NCI-H2029 treated with DMSO at 0.1 percent for 48 hours (cell line): ENCODE measurements at regions not wholly inside any gene's neighbourhood (a gene's known extent, or its start where the extent isn't known, plus 50 kb on each side); places are given as distances from the start of the nearest gene placed in this dataset.

Source experiments
- DNase-seq: peaks from one replicate; lab custom pipeline; 2025; lab: John Stamatoyannopoulos, UW

- DNase-seq: no peak
Observed at GRCh38 chr11:27287205-27287604, 75.8 kb downstream of the CCDC34 start.

- DNase-seq: no peak
Observed at GRCh38 chr11:27285761-27286160, 77.3 kb downstream of the CCDC34 start.

- DNase-seq: no peak
Observed at GRCh38 chr11:27282806-27283205, 80.2 kb downstream of the CCDC34 start.

DNA sequence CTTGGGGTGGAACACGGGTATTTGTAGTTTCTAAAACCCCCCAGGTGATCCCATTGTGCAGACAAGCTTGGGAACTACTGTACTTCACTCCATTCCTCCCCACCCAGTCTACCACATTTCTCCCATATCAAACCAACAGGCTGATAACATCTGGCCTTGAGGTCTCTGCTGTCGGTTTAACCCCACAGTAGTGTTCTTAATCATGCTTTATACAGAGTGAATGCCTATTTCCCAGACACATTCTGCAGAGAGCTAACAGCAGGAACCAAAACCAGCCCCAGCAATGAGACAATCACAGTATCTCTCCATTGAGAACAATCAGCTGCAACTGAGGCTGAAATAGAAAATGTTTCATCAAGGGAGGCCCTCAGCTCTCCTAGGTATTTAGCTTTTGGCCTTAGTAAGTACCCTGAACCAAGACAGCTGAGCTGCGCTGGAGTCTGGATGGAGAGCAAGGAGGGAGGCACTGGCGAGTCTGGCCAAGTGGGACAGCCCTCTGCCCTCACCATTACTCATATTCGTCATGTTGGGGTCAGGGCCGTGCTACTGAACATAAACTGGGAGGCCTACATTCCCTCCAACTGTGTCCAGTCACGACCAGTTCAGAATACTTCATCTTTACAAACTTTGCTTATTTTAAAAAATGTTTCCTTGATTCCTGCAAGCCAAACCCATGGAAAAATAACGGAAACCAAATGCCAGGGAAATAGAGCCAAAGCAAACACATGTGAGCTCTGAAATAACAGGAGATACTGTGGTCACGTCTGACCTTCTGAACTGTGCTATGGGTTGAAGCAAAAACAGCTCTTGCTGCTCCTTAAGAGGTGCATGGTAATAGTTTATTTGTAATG is 81.0 kb downstream of the CCDC34 start:
- DNase-seq: no peak

DNA sequence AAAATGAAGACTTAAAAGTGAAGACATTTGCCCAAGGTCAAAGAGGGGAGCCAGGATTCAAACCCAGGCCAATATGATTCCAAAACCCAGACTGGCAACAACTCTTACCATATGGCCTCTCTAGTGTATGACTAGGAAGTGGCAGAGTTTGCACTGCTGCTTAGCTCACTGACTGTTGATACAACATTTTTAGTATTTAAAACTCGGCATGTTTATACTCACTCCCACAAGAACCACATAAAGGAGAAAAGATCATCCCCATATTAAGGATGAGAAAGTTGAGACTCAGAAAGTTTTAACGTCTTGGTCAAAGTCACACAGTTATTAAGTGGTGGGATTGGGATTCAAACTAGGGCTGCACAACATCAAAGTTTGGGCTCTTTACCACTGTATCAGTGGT is 81.7 kb downstream of the CCDC34 start:
- no peak for DNase-seq

DNA sequence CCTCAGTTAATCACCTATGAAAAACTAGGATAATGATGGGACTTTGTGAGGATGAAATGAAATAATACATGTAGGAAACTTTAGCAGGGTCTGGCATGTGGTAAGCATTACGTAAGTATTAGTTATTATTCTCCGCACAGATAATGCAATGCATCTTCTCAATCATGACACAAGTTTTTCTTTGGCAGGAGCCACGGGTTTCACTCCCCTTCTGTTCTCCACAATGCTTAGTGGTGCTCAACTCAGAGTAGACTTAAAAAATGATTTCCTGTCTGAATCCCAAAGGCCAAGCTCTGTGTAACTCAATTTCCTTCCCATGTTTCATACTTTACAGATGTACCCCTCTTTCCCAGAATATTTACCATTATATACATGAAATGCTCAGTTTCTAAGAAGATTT is 82.9 kb downstream of the CCDC34 start:
- DNase-seq: no peak

- DNase-seq: no peak
Observed at GRCh38 chr11:27279460-27279859, 83.6 kb downstream of the CCDC34 start.

DNA sequence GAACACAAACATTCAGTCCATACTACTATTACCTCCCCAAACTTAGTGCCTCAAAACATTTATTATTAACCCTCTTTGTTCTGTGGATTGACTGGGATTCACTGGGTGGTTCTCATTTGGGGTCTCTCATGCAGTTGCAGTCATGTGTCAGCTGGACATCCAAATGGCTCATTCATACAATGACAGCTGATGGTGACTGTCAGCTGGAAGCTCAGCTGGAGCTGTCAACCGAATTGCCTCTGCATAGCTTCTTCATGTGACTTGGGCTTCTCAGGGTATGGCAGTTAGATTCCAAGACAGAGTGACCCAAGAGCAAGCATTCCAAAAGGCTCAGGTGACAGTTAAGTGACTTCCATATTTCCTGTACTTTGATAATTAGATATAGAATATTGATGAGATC is 85.2 kb downstream of the CCDC34 start:
- DNase-seq: no peak

DNA sequence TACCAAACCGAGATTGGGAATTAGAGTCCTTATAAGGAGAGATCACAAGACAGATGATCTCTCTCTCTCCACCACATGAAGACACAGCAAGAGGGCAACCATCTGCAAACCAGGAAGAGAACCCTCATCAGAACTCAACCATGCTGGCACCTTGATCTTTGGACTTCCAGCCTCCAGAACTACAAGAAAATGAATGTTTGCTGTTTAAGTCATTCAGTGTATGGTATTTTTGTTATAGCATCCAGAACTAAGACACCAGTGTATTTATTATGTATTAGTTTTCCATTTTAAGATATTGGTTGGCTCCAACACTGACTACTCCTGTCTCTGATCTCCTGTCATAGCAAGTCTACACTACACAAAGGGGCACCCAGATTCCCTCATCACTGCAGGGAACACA is 86.9 kb downstream of the CCDC34 start:
- no peak for DNase-seq

DNA sequence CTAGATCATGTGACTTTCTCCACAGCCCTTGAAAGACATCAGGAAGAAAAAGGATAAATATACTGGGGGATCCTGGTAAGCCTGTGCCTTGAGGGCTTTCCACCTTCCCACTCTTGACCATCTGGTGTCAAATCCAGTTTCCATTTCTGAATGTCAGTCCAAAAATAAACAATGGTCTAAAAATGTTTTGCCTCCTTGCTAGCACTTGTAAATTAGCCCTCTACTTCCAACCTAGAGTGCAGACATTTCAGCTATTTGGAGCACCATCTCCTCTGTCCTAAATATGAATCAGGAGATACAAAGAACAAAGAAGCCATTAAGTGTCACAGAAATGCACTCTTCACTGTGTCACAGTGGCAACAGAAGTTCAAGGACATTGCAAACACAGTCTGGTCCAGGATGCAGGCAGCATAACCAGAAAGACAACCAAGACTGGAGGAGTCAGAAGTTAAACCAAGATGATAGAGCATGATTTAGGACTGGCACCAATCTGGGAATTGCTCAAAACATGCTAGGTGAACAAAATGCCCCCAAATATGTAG is 88.1 kb downstream of the CCDC34 start:
- DNase-seq: no peak

DNA sequence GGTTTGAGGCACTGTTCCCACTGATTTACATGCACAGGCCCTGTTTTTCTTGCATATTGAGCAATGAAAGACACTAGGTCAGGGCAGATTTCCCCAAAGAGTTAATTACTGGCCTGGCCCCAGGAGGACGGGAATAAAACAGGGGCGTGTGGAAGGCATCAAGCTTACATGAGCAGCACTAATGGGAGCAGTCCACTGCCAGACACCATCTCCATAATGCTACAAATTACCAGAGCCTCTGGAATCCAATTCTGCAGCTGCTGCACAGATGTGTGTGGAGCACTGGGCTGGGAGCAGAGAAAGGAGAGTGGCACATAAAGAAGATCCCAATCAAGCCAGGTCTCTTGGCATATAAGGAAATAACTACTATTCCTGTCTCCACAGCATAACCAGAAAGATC is 96.9 kb downstream of the CCDC34 start:
- no peak for DNase-seq

GRCh38 chr11:27263986-27264385 is 99.0 kb downstream of the CCDC34 start:
- no peak for DNase-seq

- DNase-seq: no peak
Observed at GRCh38 chr11:27263046-27263445, 100.0 kb downstream of the CCDC34 start.

DNA sequence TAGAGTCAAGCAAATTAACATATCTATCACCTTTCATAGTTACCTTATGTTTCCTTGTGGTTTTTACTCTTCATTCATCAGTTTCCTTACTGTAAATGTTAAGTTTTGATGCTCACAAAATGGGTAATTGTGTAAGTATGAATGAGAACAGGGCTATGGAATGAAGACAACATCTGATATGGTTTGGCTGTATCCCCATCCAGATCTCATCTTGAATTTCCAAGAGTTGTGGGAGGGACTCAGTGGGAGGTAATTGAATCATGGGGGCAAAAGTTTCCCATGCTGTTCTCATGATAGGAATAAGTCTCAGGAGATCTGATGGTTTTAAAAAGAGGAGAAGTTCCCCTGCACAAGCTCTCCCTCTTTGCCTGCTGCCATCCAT is 107.6 kb downstream of the CCDC34 start:
- DNase-seq: no peak

DNA sequence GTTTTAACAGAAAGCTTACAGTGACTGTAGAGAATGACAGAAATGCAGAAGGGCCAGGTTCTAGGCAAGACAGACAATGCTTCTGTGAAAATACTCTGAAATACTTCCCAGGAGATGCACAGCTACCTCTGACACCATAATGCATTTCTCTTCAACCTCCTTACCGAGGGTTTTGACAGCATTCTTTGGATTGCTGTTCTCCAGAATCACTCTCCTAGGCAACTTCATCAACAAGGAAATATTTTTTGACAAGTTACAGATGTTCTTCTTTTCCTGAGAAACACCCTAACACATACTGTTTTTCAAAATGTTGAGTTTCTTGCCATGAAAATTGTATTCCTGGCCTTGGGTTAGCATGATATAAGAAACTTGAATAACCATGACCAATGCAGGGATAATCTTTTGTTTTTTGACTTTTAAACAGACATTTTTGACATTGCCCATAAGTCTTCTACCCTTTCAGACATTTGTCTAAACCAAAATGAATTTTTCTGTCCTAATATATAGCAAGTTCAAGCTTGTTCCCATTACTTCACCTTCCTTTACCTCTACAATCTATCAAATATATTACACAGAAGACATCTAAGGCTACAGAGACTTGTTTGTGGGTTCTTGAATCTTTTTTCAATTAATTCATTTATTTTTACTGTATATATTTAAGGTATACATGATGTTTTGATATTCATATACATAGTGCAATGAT is 108.1 kb downstream of the CCDC34 start:
- DNase-seq: no peak

DNA sequence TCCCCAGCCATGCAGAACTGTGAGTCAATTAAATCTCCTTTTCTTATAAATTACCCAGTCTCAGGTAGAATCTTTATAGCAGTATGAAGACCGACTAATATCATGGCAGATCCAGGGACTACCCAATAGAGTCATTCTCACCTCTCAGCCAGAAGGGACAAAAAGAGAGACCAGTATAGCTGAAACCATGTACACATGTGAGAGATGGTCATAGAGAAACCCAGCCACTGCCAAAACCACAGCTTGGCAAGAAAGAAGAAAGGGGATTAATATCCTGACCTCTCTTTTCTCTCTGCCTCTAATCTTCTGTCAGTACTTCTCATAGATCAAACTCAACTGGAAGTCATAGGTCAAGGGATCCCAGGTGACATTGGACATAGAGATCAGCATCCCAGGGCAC is 109.8 kb downstream of the CCDC34 start:
- no peak for DNase-seq

- DNase-seq: no peak
Observed at GRCh38 chr11:27250867-27251665, 111.9 kb downstream of the CCDC34 start.

GRCh38 chr11:27248576-27249509 is 114.2 kb downstream of the CCDC34 start:
- no peak for DNase-seq

GRCh38 chr11:27247660-27248059 is 115.4 kb downstream of the CCDC34 start:
- DNase-seq: no peak

DNA sequence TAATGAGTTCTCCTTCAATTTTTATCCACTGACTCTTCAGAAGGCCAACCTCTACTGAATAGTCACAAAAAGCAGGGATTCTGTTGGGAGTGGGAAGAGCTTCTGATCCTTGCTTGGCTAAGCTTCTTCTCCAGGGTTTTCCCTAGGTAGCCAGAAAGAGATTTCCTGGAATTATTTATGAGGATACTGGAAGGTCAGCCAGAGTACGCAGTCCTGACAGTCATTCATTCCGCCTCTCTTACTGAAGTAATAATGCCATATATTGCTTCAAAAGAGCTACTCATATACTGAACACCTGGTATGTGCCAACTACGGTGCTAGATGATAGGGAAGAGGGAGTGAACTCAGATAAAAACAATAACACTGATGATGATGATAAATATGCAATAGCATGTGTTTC is 116.1 kb downstream of the CCDC34 start:
- DNase-seq: no peak

GRCh38 chr11:27244900-27245299 is 118.1 kb downstream of the CCDC34 start:
- no peak for DNase-seq
